ENCODE measurements at regions not wholly inside any gene's neighbourhood (a gene's known extent, or its start where the extent isn't known, plus 50 kb on each side); places are given as distances from the start of the nearest gene placed in this dataset.

DNA sequence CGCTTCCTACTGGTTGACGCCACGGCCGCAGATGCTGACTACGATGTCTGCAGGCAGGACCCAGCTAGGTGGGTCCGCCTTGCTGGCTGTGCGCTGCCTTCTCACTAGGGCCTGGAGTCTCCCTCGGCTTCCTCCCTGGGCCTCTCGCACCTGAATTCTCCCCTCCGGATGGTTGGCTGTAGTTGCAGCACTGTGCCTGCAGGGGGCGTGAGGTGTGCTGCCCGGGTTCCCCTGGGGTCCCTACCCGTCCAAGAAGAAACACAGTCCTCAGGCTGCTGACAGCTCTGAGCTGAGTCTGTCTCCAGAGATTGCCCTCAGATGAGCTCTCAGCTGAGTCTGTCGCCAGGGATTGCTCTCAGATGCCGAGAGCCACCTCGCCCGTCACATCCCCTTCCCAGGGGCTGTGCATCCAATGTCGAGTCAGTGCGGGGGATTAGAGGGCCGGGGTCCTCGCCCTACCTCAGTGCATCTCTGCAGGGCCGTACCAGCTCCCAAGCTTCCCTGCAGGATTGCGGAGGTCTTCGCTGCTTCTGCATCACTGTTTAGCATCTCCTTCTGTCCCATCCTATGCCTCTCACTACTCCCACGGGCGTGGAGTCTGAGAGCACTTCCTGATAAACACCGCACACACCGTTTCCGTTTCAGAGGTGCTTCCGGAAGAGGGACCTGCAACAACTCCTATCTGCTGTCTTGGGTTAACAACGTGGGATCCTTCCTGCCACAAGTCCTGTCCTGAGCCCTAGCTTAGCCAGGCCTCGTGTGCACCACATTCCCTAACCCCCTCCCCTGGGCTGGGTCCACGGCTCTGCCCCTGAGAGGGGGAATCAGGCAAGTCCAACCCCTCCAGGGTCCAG is 196.9 kb downstream of the CSNK2A3 start:
- Histone ChIP-seq H3K4me3 (ENCODE audit: low read depth, low read length) (no peak overlapping the region), H3K9ac (ENCODE audit: low read length) (no peak overlapping the region), H4K8ac (ENCODE audit: low read depth, low read length) (no peak overlapping the region), H3K79me2 (ENCODE audit: control insufficient read depth, insufficient read depth, low read length, poor library complexity) (no peaks in the 10 kb centered on the region), H4K12ac (ENCODE audit: low read depth, low read length) (no peak overlapping the region), H2BK5ac (ENCODE audit: low read depth, low read length, poor library complexity) (no peak overlapping the region), H3K27ac (ENCODE audit: low read depth, low read length) (no peak overlapping the region), H3K36me3 (ENCODE audit: control insufficient read depth in 1 of 2, insufficient read depth in 2 of 2, low read length in 2 of 2) (no peaks in the 10 kb centered on the region), H2BK120ac (ENCODE audit: insufficient read depth, low read length, poor library complexity) (no peak overlapping the region), H3K14ac (ENCODE audit: low read length) (no peak overlapping the region), H3K79me1 (ENCODE audit: low read length) (no peaks in the 10 kb centered on the region), H2AFZ (ENCODE audit: insufficient read depth, low read length, poor library complexity) (no peak overlapping the region), H3K9me3 (ENCODE audit: insufficient read depth, low read depth, low read length) (peaks cover 2% of the 10 kb centered on the region), H2BK12ac (ENCODE audit: low read length) (no peak overlapping the region), H3K23ac (ENCODE audit: low read length) (no peak overlapping the region), H2AK5ac (ENCODE audit: low read length) (no peak overlapping the region), H3K4ac (ENCODE audit: low read depth, low read length) (no peak overlapping the region), H3K27me3 (ENCODE audit: insufficient read depth, low read length) (no peaks in the 10 kb centered on the region), H3K18ac (ENCODE audit: low read length) (no peak overlapping the region), H3K4me1 (ENCODE audit: control insufficient read depth in 1 of 2, insufficient read depth in 2 of 2, low read length in 2 of 2) (no peaks in the 10 kb centered on the region), H3K4me2 (ENCODE audit: low read length) (no peak overlapping the region), H4K91ac (ENCODE audit: low read depth, low read length) (no peak overlapping the region)
- peak in 1 of 2 donors; percentile 17 for DNase-seq
- WGBS (ENCODE audit: extremely low coverage, insufficient coverage, insufficient read length), result no CpG with 5 or more reads among the region's 33 CpGs

DNA sequence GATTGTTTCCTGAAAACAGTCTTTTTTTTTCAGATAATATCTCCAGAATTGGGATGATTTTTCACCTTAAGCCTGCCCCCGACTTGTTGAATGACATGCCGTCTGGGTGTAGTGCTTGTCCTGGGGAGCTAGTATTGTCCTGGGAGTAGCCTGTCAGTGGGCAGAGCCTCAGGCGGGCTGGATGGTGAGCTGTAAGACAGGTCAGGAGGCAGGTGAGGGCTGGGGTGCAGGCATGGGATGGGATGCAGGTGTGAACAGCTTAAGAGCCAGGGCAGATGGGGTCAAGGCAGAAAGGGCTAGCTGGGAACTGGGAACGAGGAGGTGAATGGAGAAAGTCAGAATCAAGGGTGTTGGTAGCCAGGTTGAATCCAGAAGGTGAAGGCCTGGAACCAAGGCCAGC is 200.2 kb downstream of the CSNK2A3 start:
- H3K9me3 ChIP-seq (ENCODE audit: insufficient read depth, low read depth, low read length), result peaks cover 2% of the 10 kb centered on the region
- H2AK5ac ChIP-seq (ENCODE audit: low read length), result no peak overlapping the region
- whole genome bisulfite sequencing (ENCODE audit: extremely low coverage, insufficient coverage, insufficient read length), result no CpG with 5 or more reads among the region's 4 CpGs
- no peak overlapping the region for H3K4me3 ChIP-seq (ENCODE audit: low read depth, low read length)
- H4K91ac ChIP-seq (ENCODE audit: low read depth, low read length), result no peak overlapping the region
- H2AFZ ChIP-seq (ENCODE audit: insufficient read depth, low read length, poor library complexity), result no peak overlapping the region
- H4K8ac ChIP-seq (ENCODE audit: low read depth, low read length), result no peak overlapping the region
- H3K23ac ChIP-seq (ENCODE audit: low read length), result no peak overlapping the region
- H2BK5ac ChIP-seq (ENCODE audit: low read depth, low read length, poor library complexity), result no peak overlapping the region
- peaks cover 7 to 9% of the 10 kb centered on the region in 2 experiments for H3K4me1 ChIP-seq (ENCODE audit: control insufficient read depth in 1 of 2, insufficient read depth in 2 of 2, low read length in 2 of 2)
- H3K27ac ChIP-seq (ENCODE audit: low read depth, low read length), result no peak overlapping the region
- H3K18ac ChIP-seq (ENCODE audit: low read length), result no peak overlapping the region
- no peaks in the 10 kb centered on the region for H3K79me2 ChIP-seq (ENCODE audit: control insufficient read depth, insufficient read depth, low read length, poor library complexity)
- H3K14ac ChIP-seq (ENCODE audit: low read length), result no peak overlapping the region
- H2BK120ac ChIP-seq (ENCODE audit: insufficient read depth, low read length, poor library complexity), result no peak overlapping the region
- H3K27me3 ChIP-seq (ENCODE audit: insufficient read depth, low read length), result no peaks in the 10 kb centered on the region
- no peak overlapping the region for H3K4ac ChIP-seq (ENCODE audit: low read depth, low read length)
- no peak for DNase-seq
- H3K36me3 ChIP-seq (ENCODE audit: control insufficient read depth in 1 of 2, insufficient read depth in 2 of 2, low read length in 2 of 2), result no peaks in the 10 kb centered on the region
- H4K12ac ChIP-seq (ENCODE audit: low read depth, low read length), result no peak overlapping the region
- H3K79me1 ChIP-seq (ENCODE audit: low read length), result peaks cover 3% of the 10 kb centered on the region
- H3K4me2 ChIP-seq (ENCODE audit: low read length), result no peak overlapping the region
- H3K9ac ChIP-seq (ENCODE audit: low read length), result peak overlapping the region; percentile 41
- H2BK12ac ChIP-seq (ENCODE audit: low read length), result no peak overlapping the region

DNA sequence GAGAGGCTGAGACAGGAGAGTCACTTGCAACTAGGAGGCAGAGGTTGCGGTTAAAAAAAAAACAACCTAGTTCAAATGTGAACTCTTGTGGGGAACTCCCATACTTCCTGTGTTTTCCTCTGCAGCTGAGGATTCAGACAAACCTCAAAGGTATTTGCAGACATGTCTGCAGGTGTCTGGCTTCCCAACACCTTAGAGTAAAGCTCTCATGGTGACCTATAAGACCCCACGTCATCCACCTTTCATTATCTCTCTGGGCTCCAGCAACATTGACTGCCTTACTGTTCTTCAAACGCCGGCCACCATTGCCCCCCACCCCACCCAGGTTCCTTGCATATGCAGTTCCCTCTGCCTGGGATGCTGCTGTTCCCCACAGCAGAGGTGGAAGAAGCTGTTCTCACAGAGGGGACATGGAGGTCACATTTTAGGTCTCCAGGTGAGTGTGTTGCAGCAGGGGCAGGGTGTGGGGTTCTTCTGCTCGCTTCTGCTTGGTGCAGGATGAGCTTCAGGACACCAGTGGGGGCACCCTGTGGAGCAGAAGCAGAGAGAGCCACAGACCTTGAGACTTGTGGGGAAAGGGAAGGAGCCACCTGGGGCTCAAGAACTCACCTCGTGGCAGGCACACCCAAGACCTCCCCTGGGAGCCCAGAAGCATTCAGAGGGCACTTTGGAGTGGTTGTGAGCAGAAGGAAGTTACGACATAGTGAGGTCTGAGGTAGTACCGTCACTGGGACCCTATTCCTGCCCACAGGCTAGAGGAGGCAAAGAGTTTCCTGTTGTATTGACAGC is 203.2 kb downstream of the CSNK2A3 start:
- H2AFZ ChIP-seq (ENCODE audit: insufficient read depth, low read length, poor library complexity), result no peak overlapping the region
- H3K4me3 ChIP-seq (ENCODE audit: low read depth, low read length), result no peak overlapping the region
- no peaks in the 10 kb centered on the region for H3K27me3 ChIP-seq (ENCODE audit: insufficient read depth, low read length)
- no peaks in the 10 kb centered on the region for H3K79me2 ChIP-seq (ENCODE audit: control insufficient read depth, insufficient read depth, low read length, poor library complexity)
- H3K18ac ChIP-seq (ENCODE audit: low read length), result peak overlapping the region; percentile 19
- DNase-seq, result no peak
- H3K9me3 ChIP-seq (ENCODE audit: insufficient read depth, low read depth, low read length), result no peaks in the 10 kb centered on the region
- peak overlapping the region; percentile 37 for H2AK5ac ChIP-seq (ENCODE audit: low read length)
- H2BK12ac ChIP-seq (ENCODE audit: low read length), result no peak overlapping the region
- H3K4me1 ChIP-seq (ENCODE audit: control insufficient read depth in 1 of 2, insufficient read depth in 2 of 2, low read length in 2 of 2), result peaks cover 9 to 11% of the 10 kb centered on the region in 2 experiments
- H3K9ac ChIP-seq (ENCODE audit: low read length), result no peak overlapping the region
- H2BK120ac ChIP-seq (ENCODE audit: insufficient read depth, low read length, poor library complexity), result no peak overlapping the region
- H3K4ac ChIP-seq (ENCODE audit: low read depth, low read length), result no peak overlapping the region
- no peak overlapping the region for H3K14ac ChIP-seq (ENCODE audit: low read length)
- H3K23ac ChIP-seq (ENCODE audit: low read length), result no peak overlapping the region
- no peak overlapping the region for H4K12ac ChIP-seq (ENCODE audit: low read depth, low read length)
- H4K8ac ChIP-seq (ENCODE audit: low read depth, low read length), result no peak overlapping the region
- peaks cover 4% of the 10 kb centered on the region for H3K79me1 ChIP-seq (ENCODE audit: low read length)
- no CpG with 5 or more reads among the region's 8 CpGs for WGBS (ENCODE audit: extremely low coverage, insufficient coverage, insufficient read length)
- no peak overlapping the region for H3K27ac ChIP-seq (ENCODE audit: low read depth, low read length)
- H4K91ac ChIP-seq (ENCODE audit: low read depth, low read length), result no peak overlapping the region
- no peak overlapping the region for H3K4me2 ChIP-seq (ENCODE audit: low read length)
- no peak overlapping the region for H2BK5ac ChIP-seq (ENCODE audit: low read depth, low read length, poor library complexity)
- no peaks in the 10 kb centered on the region for H3K36me3 ChIP-seq (ENCODE audit: control insufficient read depth in 1 of 2, insufficient read depth in 2 of 2, low read length in 2 of 2)

DNA sequence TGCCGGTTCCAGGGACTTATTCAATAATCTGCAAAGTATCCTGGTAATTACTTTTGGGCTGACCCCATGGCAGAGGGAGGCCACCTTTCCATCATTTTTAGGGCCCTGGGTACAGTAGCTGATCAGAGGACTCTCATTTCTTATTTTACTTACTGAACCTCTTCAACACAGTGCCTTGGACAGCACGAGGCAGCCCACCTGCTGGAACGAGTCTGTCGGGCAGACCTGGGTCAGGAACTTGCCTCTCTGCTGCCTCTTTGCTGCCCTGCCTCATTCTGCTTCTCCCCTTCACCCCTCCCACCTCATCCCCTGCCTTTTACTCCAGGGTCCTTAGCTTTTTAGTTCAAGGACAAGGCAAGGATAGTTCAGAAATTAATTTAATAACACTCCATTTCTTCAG is 204.5 kb downstream of the CSNK2A3 start:
- Histone ChIP-seq H3K27ac (ENCODE audit: low read depth, low read length) (peak overlapping the region; percentile 57), H3K9ac (ENCODE audit: low read length) (no peak overlapping the region), H3K4me2 (ENCODE audit: low read length) (no peak overlapping the region), H3K14ac (ENCODE audit: low read length) (no peak overlapping the region), H3K9me3 (ENCODE audit: insufficient read depth, low read depth, low read length) (no peaks in the 10 kb centered on the region), H4K91ac (ENCODE audit: low read depth, low read length) (peak overlapping the region; percentile 69), H2BK120ac (ENCODE audit: insufficient read depth, low read length, poor library complexity) (peak overlapping the region; percentile 94), H2BK5ac (ENCODE audit: low read depth, low read length, poor library complexity) (peak overlapping the region; percentile 37), H4K12ac (ENCODE audit: low read depth, low read length) (no peak overlapping the region), H2BK12ac (ENCODE audit: low read length) (peak overlapping the region; percentile 50), H3K18ac (ENCODE audit: low read length) (no peak overlapping the region), H4K8ac (ENCODE audit: low read depth, low read length) (peak overlapping the region; percentile 47), H2AK5ac (ENCODE audit: low read length) (no peak overlapping the region), H3K4me1 (ENCODE audit: control insufficient read depth in 1 of 2, insufficient read depth in 2 of 2, low read length in 2 of 2) (peaks cover 9 to 11% of the 10 kb centered on the region in 2 experiments), H2AFZ (ENCODE audit: insufficient read depth, low read length, poor library complexity) (peak overlapping the region; percentile 15), H3K36me3 (ENCODE audit: control insufficient read depth in 1 of 2, insufficient read depth in 2 of 2, low read length in 2 of 2) (no peaks in the 10 kb centered on the region), H3K4ac (ENCODE audit: low read depth, low read length) (no peak overlapping the region), H3K79me1 (ENCODE audit: low read length) (peaks cover 4% of the 10 kb centered on the region), H3K23ac (ENCODE audit: low read length) (no peak overlapping the region), H3K4me3 (ENCODE audit: low read depth, low read length) (no peak overlapping the region), H3K27me3 (ENCODE audit: insufficient read depth, low read length) (no peaks in the 10 kb centered on the region), H3K79me2 (ENCODE audit: control insufficient read depth, insufficient read depth, low read length, poor library complexity) (no peaks in the 10 kb centered on the region)
- no CpG with 5 or more reads among the region's 4 CpGs for WGBS (ENCODE audit: extremely low coverage, insufficient coverage, insufficient read length)
- no peak for DNase-seq

All from trophoblast cell (in vitro differentiated cells and primary cell).